ENCODE measurements at regions not wholly inside any gene's neighbourhood (a gene's known extent, or its start where the extent isn't known, plus 50 kb on each side); places are given as distances from the start of the nearest gene placed in this dataset.

GRCh38 chr2:13601506-13601905 is 884.8 kb downstream of the TRIB2 start:
- TF ChIP-seq CTCF (IDR thresholded peaks at IDR 0.05; ENCODE audit: insufficient read depth, low read length) (no peak), GABPA (IDR thresholded peaks at IDR 0.05; ENCODE audit: low read depth) (no peak), POLR2AphosphoS5 (IDR thresholded peaks at IDR 0.05; ENCODE audit: low read depth) (no peak), SPI1 (IDR thresholded peaks at IDR 0.05; ENCODE audit: borderline replicate concordance, low read depth) (no peak), REST (IDR thresholded peaks at IDR 0.05; ENCODE audit: insufficient replicate concordance, low read depth) (no peak)
- Histone ChIP-seq H3K27me3 (ENCODE audit: insufficient read depth, poor library complexity, severe bottlenecking) (no peaks in the 10 kb centered on the region), H3K4me3 (replicated peaks; ENCODE audit: insufficient read depth, low read length) (no peak overlapping the region), H3K27ac (replicated peaks) (no peak overlapping the region)
- DNase-seq (ENCODE audit: low read depth in 1 of 2, low spot score in 1 of 2): no peak

- Histone ChIP-seq H3K4me3 (replicated peaks; ENCODE audit: insufficient read depth, low read length) (no peak overlapping the region), H3K27ac (replicated peaks) (no peak overlapping the region), H3K27me3 (ENCODE audit: insufficient read depth, poor library complexity, severe bottlenecking) (no peaks in the 10 kb centered on the region)
- TF ChIP-seq POLR2AphosphoS5 (IDR thresholded peaks at IDR 0.05; ENCODE audit: low read depth) (no peak), GABPA (IDR thresholded peaks at IDR 0.05; ENCODE audit: low read depth) (no peak), REST (IDR thresholded peaks at IDR 0.05; ENCODE audit: insufficient replicate concordance, low read depth) (no peak), CTCF (IDR thresholded peaks at IDR 0.05; ENCODE audit: insufficient read depth, low read length) (no peak), SPI1 (IDR thresholded peaks at IDR 0.05; ENCODE audit: borderline replicate concordance, low read depth) (no peak)
- no peak for DNase-seq (ENCODE audit: low read depth in 1 of 2, low spot score in 1 of 2)
These were observed 888.4 kb downstream of the TRIB2 start for GRCh38 chr2:13604951-13605661.

- H3K27ac ChIP-seq (replicated peaks): no peak overlapping the region
- DNase-seq (ENCODE audit: low read depth in 1 of 2, low spot score in 1 of 2): no peak
- TF ChIP-seq REST (IDR thresholded peaks at IDR 0.05; ENCODE audit: insufficient replicate concordance, low read depth) (no peak), SPI1 (IDR thresholded peaks at IDR 0.05; ENCODE audit: borderline replicate concordance, low read depth) (no peak), CTCF (IDR thresholded peaks at IDR 0.05; ENCODE audit: insufficient read depth, low read length) (no peak), POLR2AphosphoS5 (IDR thresholded peaks at IDR 0.05; ENCODE audit: low read depth) (no peak), GABPA (IDR thresholded peaks at IDR 0.05; ENCODE audit: low read depth) (no peak)
These were observed 890.4 kb downstream of the TRIB2 start for GRCh38 chr2:13607139-13607538.

More at GRCh38 chr2:13607139-13607538, 890.4 kb downstream of the TRIB2 start:
- H3K4me3 ChIP-seq (replicated peaks; ENCODE audit: insufficient read depth, low read length): no peak overlapping the region
- H3K27me3 ChIP-seq (ENCODE audit: insufficient read depth, poor library complexity, severe bottlenecking): no peaks in the 10 kb centered on the region
